ENCODE measurements at regions not wholly inside any gene's neighbourhood (a gene's known extent, or its start where the extent isn't known, plus 50 kb on each side); places are given as distances from the start of the nearest gene placed in this dataset.

DNA sequence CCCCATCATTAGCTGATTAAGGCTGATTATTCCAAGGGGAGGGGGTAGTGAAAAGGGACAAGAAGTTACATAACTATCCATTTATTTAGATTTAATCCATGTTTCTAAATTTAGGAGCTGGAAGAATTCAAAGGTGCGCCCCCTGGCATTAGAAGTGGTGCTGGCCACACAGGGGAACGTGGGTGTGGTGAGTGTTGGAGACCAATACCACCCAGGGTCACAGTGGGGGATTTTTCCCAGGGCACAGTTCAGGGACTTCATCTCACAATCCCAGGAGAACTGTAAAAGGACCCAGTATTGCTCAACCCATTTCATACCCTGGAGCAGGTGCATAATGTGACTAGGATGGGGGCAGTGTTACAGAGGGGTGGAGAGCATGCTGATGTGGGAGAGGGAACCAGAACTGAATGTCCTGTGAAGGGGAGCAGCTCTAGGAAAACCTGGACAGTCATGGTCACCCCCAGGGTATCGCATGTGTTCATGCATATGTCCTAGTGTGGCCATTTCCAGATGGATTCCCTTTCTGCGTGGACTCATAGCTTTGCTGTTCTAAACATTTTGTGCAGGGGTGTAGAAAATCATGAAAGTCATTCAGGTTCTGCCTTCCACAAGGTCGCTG lies 110.3 kb downstream of the LSM3 start:
- no peak for DNase-seq

DNA sequence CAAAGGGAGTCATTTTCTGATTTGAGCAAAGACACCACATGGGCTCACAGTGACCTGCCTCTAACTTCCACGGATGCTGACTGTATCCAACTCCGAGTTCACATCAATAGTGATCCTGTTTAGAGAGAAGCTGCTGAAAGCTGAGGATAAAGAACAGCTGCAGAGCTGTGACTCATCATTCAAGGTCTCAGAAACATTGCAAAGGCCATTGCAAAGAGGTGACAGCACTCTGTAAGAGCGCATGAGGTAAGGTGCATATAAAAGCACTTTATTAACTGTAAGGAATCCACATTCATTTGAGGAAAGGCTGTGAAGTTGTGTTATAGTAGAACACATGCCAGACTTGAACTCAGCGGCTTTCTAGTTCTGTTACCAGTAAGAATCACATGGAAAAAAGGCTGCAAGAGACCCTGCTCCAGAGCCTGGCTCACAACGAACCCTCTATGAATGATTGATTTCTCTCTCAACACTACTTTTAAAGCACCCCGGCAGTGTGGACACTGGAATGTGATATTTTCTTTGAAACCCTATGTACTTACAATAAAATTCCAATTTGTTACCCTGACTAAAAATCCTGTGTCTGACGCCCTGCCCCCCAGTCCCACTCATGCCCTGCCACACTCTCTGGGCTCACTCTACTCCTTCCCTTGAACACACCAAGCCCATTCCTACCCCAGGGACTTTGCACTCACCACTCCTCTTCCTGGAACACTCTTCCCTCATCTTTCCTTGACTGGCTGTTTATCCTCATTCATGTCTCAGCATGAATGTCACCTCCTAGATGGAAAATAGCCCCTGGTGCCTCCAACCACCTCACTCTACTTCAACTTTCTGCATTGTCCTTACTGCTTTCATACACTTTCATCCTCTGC lies 111.2 kb downstream of the LSM3 start:
- no peak for DNase-seq

DNA sequence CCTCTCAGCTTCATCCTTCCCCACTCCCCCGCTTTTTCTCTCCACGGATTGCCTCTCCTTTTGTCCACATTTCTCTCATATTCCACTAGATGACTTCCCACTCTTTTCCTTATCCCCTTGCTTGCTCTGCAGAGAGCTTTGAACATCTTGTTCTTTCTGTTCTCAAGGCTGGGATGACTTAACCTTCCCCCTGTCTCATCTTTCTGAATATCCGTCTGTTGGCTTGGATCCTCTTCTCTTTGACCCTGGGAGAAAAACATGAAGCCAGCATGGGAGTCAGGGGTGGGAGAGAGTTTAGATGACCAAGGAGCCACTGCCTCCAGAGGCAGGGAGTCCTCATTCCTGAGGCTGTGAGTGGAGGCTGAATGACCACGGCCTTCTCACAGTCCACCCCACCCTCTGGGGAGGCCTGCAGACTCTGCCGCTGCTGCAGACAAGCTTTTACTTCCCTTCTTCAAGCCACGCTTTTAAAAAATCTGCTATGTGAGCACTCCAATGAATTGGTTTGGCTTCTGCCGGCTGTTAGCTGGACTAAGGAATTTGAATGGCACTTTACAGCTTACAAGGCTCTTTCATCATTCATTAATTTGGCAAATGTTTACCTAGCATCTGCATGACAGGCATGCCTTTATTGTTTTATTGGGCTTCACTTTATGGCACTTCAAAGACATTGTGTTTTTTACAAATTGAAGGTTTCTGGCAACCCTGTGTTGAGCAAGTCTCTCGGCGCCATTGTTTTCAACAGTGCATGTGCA lies 111.6 kb upstream of the SLC6A6 start:
- no peak for DNase-seq

DNA sequence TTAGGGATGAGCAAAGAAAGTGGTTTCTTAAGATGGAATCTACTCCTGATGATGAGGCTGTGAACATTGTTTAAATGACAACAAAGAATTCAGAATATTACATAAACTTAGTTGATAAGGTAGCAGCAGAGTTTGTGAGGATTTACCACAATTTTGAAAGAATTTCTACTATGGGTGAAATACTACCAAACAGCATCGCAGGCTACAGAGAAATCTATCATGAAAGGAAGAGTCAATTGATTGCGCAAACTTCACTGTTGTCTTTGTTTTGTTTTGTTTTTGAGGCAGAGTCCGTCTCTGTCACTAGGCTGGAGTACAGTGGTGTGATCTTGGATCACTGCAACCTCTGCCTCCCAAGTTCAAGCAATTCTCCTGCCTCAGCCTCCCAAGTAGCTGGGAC lies 107.4 kb upstream of the SLC6A6 start:
- DNase-seq: no peak

DNA sequence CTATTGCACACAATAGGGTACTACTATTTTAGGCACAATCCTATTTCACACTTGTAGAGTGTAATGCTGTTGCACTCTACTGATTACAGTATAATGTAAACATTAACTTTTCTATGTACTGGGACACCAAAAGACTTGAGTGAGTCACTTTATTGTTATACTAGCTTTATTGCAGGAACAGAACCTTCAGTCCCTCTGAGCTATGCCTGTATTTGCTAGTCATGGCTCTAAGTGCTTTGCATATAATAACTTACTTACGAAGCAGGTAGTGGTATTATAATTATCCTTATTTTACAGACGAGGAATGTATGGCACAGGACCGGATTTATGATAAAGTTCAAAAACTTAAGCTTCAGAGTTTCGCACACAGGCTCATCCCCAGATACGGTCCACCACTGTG lies 106.6 kb upstream of the SLC6A6 start:
- no peak for DNase-seq

DNA sequence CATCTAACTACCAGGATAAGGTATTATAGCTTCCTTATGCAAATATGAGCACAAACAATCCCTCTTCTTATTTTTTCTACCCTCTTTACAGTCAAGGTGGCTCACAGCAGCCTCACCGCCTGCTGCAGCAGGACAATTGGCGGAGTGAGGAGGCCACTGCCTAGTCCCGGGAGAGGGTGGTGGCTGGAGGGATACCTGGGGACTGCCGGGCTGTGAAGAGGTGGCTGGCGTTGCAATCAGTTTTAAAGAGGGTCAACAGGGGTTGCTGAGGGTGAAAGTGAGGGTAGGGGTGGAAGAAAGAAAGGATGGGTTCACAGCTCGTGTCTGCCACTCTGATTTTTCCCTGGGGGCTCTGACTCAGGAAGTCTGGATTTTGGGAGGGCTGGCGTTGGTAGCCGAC lies 105.1 kb upstream of the SLC6A6 start:
- DNase-seq: no peak

DNA sequence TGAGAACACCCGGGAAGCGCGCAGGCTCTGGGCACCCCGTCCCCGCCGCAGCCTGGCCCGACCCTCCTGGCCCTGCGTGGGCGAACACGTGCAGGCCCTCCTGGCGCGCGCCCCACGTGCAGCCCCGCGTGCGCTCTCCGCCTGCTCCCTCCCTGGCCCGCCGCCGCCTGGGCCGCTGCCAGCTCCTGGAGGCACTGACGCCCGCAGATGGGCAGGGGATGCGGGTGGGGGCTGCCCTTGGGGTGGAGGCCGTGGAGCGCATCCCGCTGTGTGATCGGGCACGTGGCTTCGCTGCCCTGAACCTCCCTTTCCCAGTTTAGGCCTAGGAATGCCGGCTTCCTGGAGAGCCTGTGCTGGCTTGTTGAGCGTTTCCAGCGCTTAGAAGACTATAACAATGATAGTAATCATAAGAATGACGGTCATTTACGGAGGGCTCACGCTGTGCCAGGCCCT lies 104.6 kb upstream of the SLC6A6 start:
- DNase-seq: no peak

DNA sequence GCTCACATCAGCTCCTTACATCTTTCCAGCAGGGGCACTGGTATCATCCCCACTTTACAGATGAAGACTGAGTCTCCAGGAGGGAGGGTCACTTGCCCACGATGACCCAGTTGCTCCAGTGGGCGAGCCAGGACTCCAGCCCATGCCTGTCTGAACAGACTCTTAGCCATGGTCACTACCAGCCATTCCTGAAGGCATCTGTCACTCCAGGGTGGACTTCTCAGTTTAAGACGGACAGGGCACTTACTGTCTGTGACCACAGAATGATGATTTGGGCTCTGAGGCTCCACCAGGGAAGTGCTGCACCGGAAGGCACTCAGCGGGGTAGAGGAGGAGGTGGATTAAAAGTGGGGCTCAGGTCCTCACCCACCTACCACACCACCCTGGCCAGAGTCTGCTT lies 104.0 kb upstream of the SLC6A6 start:
- no peak for DNase-seq

DNA sequence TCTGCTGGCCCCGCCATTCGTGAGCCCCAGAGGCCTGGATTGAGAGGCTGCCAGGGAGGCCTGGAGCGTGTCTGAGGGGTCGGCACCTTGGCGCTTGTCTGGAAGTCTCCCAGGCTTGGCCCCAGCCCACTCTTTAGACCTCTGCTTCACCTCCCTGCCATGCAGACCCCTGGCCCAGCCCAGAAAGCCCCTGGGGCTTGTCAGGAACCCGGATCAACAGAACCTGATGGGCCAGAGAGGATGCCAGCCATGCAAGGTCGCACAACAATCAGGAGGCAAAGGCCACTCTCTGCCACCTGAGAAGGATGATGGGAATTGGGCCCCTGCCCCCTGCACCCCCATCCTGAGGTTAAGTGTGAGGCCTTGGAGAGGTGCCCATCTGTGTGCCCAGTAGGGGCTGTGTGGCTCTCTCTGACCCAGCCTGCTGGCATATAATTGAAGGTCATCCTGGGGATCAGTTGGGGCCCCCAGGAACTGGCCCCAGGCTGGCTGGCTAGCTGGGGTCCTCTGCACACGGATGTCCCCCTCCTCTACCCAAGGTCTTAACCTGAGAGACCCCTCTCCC lies 103.3 kb upstream of the SLC6A6 start:
- DNase-seq: no peak

DNA sequence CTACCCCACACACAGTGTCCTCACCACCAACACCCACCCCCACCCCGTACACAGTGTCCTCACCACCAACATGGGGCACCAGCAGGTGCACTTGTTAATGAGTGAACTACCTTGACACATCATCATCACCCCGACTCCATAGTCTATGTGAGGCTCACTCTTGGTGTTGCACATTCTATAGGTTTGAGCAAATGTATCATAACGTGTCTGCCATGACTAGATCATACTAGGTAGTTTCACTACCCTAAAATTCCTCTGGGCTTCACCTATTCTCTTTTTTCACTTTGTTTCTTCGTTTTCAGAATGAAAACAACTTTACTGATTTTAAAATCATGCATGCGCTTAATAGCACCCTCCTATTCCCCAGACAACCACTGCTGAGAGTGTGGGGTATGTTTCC lies 102.6 kb upstream of the SLC6A6 start:
- no peak for DNase-seq

DNA sequence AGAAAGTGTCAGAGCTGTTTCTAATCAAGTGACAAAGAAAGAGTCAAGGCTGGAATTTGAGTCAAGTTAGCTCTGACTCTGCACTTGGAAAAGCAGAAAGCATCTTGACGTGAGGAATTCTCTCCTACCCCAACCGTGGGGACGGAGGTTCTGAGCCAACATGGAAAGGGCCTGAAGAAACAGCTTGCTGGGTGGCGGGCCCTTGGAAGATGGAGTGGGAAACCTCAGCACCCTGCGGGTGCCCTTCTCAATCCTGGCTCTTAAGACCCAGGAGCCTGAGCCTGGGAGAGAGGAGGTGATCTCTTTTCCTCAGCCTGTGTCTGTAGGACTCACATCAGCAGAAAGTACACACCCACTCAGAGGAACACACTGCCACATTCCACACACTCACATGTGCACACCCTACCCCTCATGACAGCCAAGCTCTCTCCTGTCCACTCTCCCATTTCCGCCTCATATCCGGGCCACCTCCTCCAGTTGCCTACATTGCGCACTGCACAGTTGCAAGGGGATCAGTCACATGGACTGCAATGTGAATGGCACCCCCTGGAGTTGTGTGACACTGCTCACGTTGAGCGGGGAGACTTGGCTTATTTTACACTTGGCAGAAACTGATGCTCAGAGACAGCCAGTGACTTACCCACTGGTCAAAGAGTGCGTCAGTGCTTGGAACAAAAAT lies 101.5 kb upstream of the SLC6A6 start:
- DNase-seq: no peak

DNA sequence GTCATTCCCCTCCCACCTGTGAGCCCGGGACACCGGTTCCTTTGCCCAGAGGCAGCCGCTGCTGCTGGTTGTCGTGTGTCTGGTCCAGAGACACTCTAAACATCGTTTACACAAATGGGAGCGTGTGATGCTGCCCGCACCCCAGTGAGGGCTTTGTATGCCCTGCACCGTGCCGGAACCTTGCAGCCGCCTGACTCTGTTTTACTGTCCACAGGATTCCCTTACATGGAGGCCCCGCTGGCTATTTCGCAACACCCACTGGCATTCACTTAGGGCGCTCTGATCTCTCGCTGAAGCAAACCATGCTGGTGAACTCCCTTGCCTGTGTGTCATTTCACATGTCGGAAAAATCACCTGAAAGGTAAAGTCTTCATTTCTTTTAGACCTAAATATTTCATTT lies 100.8 kb upstream of the SLC6A6 start:
- no peak for DNase-seq

DNA sequence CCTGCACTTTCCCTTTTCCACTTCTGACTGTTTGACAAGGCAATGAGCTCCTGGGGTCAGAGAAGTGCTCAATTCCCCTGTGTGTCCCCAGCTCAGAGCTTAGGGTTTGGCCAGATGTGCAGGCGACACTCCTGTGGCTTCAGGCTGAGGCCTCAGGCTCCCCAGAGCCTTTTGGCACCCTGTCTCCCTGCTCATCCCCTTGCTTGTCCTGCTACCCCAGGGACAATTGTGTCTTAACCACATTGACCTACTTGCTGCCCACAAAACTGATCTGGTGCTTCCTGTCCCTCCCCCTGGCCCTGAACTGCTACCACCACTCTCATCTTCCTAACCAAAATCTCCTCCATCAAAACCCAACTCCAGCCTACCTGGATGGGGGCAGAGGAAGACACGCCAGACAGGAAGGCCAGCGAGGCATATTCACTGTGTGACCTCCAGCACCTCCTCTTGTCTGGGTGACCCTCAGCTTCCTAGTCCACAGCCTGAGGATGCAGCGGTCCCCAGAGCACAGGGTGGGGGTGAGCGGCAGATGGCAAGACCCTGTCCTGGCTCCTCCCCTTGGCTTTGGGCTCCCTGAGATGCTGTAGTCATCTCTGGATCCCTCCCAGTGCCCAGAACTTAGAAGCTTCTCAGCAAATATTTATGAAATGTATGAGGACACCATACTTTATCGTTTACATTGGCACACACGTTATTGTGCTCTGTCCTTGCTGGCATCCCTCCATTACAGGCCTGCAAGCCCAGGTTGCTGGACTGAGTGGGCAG lies 98.9 kb upstream of the SLC6A6 start:
- no peak for DNase-seq

DNA sequence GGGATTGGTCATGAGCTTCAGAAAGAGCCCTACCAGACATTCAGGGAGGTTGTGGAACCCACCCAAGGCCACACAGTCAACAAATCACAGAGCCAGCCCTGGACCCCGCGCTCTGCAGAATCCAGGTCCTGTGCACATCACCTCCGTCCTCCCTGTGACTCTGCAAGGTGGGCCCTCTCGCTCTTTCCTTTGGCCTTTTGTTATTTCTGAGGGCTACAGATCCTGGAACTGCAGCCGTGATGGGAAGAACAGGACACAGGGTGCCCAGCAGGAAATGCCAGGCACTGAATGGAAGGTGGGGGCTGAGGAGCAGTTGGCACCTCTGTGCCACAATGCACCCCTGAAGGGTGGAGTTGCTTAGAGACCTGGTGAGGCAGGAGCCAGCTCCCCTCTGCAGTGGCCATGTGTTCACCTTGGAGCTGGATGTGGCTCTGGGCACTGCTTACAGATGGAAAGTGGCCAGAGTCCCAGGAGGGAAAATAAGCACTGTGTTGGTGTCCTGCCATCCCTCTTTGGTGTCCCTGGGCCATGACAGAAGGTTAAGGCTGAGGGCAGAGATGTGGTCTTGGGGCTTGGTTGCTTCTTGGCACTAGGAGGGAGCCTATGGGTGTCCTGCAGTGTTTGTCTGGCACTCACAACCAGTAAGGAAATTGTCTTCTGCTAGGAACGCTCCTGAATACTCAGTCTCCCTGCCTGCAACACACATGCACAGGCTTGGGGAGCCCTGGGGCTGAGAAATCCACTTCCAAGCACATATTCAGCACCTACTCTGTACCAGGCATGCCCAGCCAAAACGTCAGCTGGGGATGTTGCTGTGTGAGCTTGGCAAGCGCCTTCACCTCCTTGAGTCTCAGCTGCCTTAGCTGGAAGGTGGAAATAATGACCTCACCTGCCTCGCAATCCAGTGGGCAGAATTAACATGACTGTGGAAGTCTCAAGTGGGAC lies 98.0 kb upstream of the SLC6A6 start:
- DNase-seq: no peak

DNA sequence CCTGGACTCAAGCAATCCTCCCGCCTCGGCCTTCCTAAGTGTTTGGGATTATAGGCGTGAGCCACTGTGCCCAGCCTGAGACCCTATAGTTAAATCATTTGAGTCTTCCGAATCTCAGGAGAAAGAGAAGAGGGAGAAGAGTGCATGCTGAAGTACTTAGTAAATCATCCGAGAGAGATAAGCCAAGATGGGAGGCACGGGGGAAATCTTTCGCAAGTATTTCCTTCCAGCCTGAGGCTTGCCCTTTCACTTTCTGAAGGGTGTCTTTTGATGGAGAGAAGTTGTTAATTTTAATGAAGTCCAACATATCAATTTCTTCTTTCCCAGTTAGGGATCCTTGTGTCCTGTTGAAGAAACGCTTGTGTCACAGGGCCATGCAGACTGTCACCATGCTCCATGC lies 97.1 kb upstream of the SLC6A6 start:
- DNase-seq: no peak

DNA sequence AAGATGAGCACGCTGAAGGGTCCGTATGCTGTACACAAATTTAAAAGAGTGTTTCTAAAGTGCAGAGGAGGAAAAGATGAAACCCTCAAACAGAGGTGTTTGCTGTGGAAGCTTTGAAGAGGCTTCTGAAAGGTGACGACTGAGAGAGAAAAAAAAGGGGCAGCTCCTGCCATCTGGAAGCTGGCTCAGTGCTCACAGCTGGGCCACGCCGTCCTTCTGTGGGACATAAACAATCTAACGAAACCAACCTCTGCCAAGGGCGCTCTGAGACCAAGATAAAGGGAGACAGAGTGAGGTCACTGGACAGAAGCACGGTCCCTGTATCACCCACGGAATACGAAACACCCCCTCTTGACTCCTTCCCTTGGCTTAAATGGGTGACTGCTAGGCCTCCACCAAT lies 96.3 kb upstream of the SLC6A6 start:
- DNase-seq: no peak

DNA sequence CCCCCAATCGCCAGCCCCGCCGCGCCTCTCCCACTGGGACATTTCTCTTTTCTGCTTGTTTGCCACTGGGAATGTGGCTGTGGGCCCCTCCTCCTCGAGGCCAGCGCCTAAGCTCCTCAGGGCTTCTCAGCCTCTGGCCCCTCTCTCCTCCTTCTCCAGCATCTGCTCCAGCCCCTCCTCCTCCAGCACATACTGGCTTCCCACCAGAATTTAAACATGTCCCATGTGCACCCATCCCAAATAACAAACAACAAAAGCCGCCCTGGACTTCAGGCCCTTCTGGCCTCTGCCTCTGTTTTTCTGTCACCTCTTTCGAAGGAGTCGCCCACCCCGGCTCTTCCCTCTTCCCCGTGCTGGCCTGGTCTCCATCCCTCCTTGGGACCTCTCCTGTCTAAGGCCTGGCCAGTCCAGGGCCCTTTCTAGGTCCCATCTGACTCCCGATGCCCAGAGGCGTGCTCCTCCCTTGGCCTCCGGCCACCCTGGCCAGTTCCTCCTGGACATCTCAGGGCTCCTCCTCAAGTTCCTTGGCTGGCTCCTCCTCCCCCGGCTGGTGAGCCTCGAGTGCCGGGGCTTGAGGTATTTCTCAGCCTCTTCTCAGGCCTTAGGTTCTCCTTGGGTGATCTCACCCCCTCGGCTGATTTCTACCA lies 94.6 kb upstream of the SLC6A6 start:
- DNase-seq: no peak

DNA sequence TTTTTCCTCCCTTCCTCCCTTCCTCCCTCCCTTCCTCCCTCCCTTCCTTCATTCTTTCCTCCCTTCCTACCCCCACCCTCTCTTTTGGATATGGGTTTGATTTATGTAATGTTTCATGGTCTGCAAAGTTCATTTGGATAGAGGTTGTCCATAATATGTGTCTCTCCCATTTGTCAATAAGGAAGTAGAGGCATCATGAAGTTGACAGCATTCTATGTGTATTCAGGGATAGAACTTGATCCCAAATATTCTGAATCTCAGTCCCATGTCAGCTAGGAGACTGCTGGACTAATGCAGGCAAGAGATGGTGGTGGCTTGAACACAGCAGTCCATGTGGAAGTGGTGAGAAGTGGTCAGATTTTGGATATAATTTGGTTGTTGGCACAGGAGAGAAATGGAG lies 90.7 kb upstream of the SLC6A6 start:
- no peak for DNase-seq

DNA sequence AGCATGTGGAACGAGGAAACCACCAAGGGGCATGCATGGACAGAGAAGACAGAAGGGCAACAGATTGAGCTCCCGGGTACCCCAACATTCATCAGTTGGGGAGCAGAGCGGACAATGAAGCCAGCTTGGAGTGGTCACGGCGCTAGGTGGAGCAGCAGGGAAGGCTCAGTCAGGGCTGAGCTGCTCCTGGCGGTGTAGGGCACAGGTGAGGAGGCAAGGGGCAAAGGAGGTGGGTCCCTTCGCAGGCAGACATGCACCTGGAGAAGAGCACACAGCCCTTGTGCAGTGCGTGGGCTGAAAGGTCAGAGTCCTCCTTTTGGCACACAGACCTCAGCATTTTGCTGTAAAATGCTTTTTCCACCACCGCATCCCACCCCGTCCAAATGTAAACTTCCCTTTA lies 90.0 kb upstream of the SLC6A6 start:
- no peak for DNase-seq

DNA sequence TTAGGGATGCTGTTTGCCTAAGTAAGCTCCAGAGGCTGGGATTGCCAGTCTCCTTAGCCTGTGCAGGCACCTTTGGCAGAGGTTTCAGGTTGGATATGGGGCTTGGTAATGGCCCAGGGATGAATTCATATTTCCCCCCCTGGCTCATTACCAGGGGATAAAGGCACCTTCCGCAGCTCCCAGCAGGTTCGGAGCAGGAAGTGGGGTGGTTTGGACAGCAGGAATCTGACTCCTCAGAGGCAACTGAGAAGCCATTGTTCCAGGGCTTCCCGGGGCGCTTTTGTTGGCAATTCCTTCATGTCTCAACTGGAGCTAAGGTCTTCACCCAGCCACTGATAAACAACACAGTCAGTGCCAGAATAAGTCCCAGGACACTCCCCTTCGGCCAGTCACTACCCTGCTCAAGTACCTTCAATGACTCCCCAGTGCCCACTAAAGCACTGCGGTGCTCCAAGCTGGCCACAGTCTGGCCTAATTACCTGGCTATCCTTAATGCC lies 85.3 kb upstream of the SLC6A6 start:
- DNase-seq: no peak
